Endothelial cell of umbilical vein (primary cell): ENCODE measurements at regions not wholly inside any gene's neighbourhood (a gene's known extent, or its start where the extent isn't known, plus 50 kb on each side); places are given as distances from the start of the nearest gene placed in this dataset.

Source experiments
- BruUV-seq: library from RNA; stranded (reverse); fragments of 400-500 nt; replicated peaks from 2 replicates; lab custom pipeline; 2021; lab: Mats Ljungman, UMichigan
- CTCF ChIA-PET: fragments of 300-600, 350-600 bp; sonication (Branson Sonifier 250); formaldehyde crosslinking; loops from one replicate; lab custom pipeline; 2021; ENCODE audit warnings: antibody characterized with exemption, inconsistent platforms; lab: Charles Lee
- POLR2A ChIA-PET: fragments of 300-600, 350-600 bp; sonication (Branson Sonifier 250); formaldehyde crosslinking; loops from one replicate; lab custom pipeline; 2021; ENCODE audit warnings: antibody characterized with exemption, inconsistent platforms; lab: Charles Lee
- DNase-seq: peaks from one replicate; pipeline ENCODE4 v3.0.0-alpha.2; 2011; ENCODE audit warnings: low read depth, low spot score
- FAIRE-seq: peaks from 2 replicates; lab custom pipeline; 2011; peaks lifted over from hg19 to GRCh38; lab: Jason Lieb, UNC
- H2AFZ ChIP-seq: 2 replicates; pipeline ENCODE4 v1.6.0; 2012; ENCODE audit warnings: low read depth, low read length, control low read depth, inconsistent platforms
- H3K27ac ChIP-seq: 2 replicates; pipeline ENCODE4 v1.5.1; 2011; ENCODE audit warnings: low read depth, mild to moderate bottlenecking, control low read depth, low read length, moderate library complexity; ENCODE audit not compliant: insufficient read depth
- H3K27me3 ChIP-seq, 2 experiments: 2 replicates each; pipeline versions ENCODE4 v1.6.0 to v1.6.1; 2011; ENCODE audit warnings: low read length in 2 of 2, mixed read lengths in 1 of 2; ENCODE audit not compliant: control insufficient read depth in 2 of 2, insufficient read depth in 2 of 2
- H3K36me3 ChIP-seq, 2 experiments: 2 replicates in 1 of 2; 3 replicates in 1 of 2; pipeline ENCODE4 v1.5.1; 2011; ENCODE audit warnings: low read length in 2 of 2, mild to moderate bottlenecking in 1 of 2, moderate library complexity in 1 of 2; ENCODE audit not compliant: control insufficient read depth in 2 of 2, insufficient read depth in 2 of 2; ENCODE audit errors: extremely low read depth in 1 of 2
- H3K4me1 ChIP-seq: 3 replicates; pipeline ENCODE4 v1.5.1; 2011; ENCODE audit warnings: mild to moderate bottlenecking, low read length; ENCODE audit not compliant: control insufficient read depth, insufficient read depth; ENCODE audit errors: extremely low read depth
- H3K4me2 ChIP-seq: 2 replicates; pipeline ENCODE4 v1.6.1; 2011; ENCODE audit warnings: low read length, control low read depth, mixed read lengths; ENCODE audit not compliant: insufficient read depth
- H3K4me3 ChIP-seq, 3 experiments: fragments of 200-600 bp in 1 of 3; sonication (generic), shearing (Covaris generic) in 1 of 3; replicated peaks in 1 of 3; 2 replicates each; pipeline ENCODE4 v1.5.1; 2011 to 2016; ENCODE audit warnings: control low read depth in 3 of 3, low read length in 3 of 3, mild to moderate bottlenecking in 2 of 3, inconsistent platforms in 1 of 3, low read depth in 1 of 3, moderate library complexity in 1 of 3; ENCODE audit not compliant: insufficient read depth in 1 of 3
- H3K79me2 ChIP-seq: 2 replicates; pipeline ENCODE4 v1.6.0; 2012; ENCODE audit warnings: low read length, inconsistent platforms; ENCODE audit not compliant: control insufficient read depth, insufficient read depth
- H3K9ac ChIP-seq: replicated peaks from 2 replicates; pipeline ENCODE3; 2011; ENCODE audit warnings: low read length, control low read depth; ENCODE audit not compliant: insufficient read depth; ENCODE audit errors: extremely low read depth
- H3K9me1 ChIP-seq: replicated peaks from 3 replicates; pipeline ENCODE4 v1.6.0; 2011; ENCODE audit warnings: mild to moderate bottlenecking, low read length; ENCODE audit not compliant: control insufficient read depth, insufficient read depth; ENCODE audit errors: extremely low read depth
- H3K9me3 ChIP-seq: replicated peaks from 2 replicates; pipeline ENCODE4 v1.5.1; 2012; ENCODE audit warnings: low read length, inconsistent platforms; ENCODE audit not compliant: control insufficient read depth, insufficient read depth
- H4K20me1 ChIP-seq: replicated peaks from 2 replicates; pipeline ENCODE3; 2011; ENCODE audit warnings: mild to moderate bottlenecking, low read length; ENCODE audit not compliant: control insufficient read depth, insufficient read depth; ENCODE audit errors: extremely low read depth
- EZH2 ChIP-seq: IDR thresholded peaks from 2 replicates; pipeline ENCODE4 v1.6.1; 2012; ENCODE audit warnings: borderline replicate concordance, low read depth, mild to moderate bottlenecking, moderate library complexity, low read length, inconsistent platforms; ENCODE audit not compliant: severe bottlenecking
- FOS ChIP-seq: IDR thresholded peaks from 2 replicates; pipeline ENCODE4 v1.6.1; 2011; ENCODE audit warnings: mild to moderate bottlenecking, low read length, moderate library complexity, borderline replicate concordance; ENCODE audit not compliant: insufficient read depth
- GATA2 ChIP-seq: IDR thresholded peaks from 2 replicates; pipeline ENCODE4 v1.7.0; 2011; ENCODE audit warnings: low read depth, mild to moderate bottlenecking, moderate library complexity, mixed read lengths, low read length; ENCODE audit not compliant: insufficient read length, insufficient read depth
- JUN ChIP-seq: IDR thresholded peaks from 2 replicates; pipeline ENCODE4 v1.6.1; 2011; ENCODE audit warnings: borderline replicate concordance, low read depth; ENCODE audit not compliant: insufficient read length, insufficient read depth
- MYC ChIP-seq: IDR thresholded peaks from one replicate; pipeline ENCODE4 v1.6.1; 2011; ENCODE audit warnings: mild to moderate bottlenecking, low read depth, low read length
- POLR2A ChIP-seq: IDR thresholded peaks from 2 replicates; pipeline ENCODE4 v1.6.1; 2012; ENCODE audit warnings: low read depth, mild to moderate bottlenecking, control low read depth, low read length
- POLR2AphosphoS5 ChIP-seq: IDR thresholded peaks from 2 replicates; pipeline ENCODE4 v1.6.1; 2012; ENCODE audit warnings: low read depth, mild to moderate bottlenecking, control low read depth, low read length, moderate library complexity; ENCODE audit not compliant: insufficient read depth
- dilution Hi-C: fragments of 300-500 bp; cut with MboI; formaldehyde crosslinking; loops from one replicate; pipeline ENCODE4 v1.15.0; 2019; ENCODE audit warnings: low sequenced_read_pairs; ENCODE audit not compliant: extremely low pct_ligation_motif_present
- intact Hi-C: fragments of 100-400 bp; cut with micrococcal nuclease; formaldehyde crosslinking; loops from one replicate; pipeline ENCODE4 v1.10.0; 2022
- TF ChIP-seq, protein P1 (sequence below), 2 donors: IDR thresholded peaks; 1 replicate in 1 of 2; 2 replicates in 1 of 2; pipeline ENCODE4 v1.5.1; 2011; ENCODE audit warnings: low read length in 2 of 2, mild to moderate bottlenecking in 2 of 2, moderate library complexity in 2 of 2, control low read depth in 1 of 2, inconsistent platforms in 1 of 2, low read depth in 1 of 2; ENCODE audit not compliant: insufficient read depth in 1 of 2; ENCODE audit errors: extremely low read depth in 1 of 2
- TF ChIP-seq, protein P2 (sequence below): IDR thresholded peaks from 2 replicates; pipeline ENCODE4 v1.6.1; 2011; ENCODE audit not compliant: insufficient read depth, insufficient read length

DNA sequence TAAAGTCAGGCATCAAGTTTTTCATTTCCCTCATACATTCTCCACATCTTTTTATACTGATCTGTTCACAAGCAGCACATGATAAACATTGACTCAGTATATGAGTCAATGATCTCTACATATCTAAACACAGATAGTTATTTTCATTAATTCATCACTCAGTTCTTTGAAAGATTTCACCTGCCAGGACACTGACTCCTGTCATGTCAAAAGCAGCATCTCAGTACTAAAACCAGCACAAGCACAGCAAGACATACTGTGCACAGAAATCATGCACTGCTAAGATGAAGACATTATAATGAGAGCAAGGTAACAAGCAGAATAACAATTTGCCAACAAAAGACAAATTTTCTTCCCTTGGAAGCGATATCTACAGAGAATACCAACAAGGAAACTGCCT, 206.1 kb upstream of the COX7C start:
- TF ChIP-seq EZH2: no peak
- TF ChIP-seq FOS: no peak
- no peak for TF ChIP-seq MYC
- no peak for TF ChIP-seq JUN
- TF ChIP-seq, protein P1, sequence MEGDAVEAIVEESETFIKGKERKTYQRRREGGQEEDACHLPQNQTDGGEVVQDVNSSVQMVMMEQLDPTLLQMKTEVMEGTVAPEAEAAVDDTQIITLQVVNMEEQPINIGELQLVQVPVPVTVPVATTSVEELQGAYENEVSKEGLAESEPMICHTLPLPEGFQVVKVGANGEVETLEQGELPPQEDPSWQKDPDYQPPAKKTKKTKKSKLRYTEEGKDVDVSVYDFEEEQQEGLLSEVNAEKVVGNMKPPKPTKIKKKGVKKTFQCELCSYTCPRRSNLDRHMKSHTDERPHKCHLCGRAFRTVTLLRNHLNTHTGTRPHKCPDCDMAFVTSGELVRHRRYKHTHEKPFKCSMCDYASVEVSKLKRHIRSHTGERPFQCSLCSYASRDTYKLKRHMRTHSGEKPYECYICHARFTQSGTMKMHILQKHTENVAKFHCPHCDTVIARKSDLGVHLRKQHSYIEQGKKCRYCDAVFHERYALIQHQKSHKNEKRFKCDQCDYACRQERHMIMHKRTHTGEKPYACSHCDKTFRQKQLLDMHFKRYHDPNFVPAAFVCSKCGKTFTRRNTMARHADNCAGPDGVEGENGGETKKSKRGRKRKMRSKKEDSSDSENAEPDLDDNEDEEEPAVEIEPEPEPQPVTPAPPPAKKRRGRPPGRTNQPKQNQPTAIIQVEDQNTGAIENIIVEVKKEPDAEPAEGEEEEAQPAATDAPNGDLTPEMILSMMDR (IDR thresholded peaks at IDR 0.05; ENCODE audit: extremely low read depth in 1 of 2, insufficient read depth in 1 of 2, low read depth in 1 of 2, low read length in 2 of 2): no peak
- no peak for TF ChIP-seq POLR2AphosphoS5
- no peak for TF ChIP-seq GATA2
- TF ChIP-seq, protein P2, sequence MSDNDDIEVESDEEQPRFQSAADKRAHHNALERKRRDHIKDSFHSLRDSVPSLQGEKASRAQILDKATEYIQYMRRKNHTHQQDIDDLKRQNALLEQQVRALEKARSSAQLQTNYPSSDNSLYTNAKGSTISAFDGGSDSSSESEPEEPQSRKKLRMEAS: no peak
- no peak for TF ChIP-seq POLR2A
- no peaks in the 10 kb centered on the region for H3K79me2 ChIP-seq
- no peaks in the 10 kb centered on the region for H3K27me3 ChIP-seq
- POLR2A ChIA-PET: no interaction called here
- no peaks in the 10 kb centered on the region for H3K36me3 ChIP-seq
- DNase-seq: no peak
- H3K4me3 ChIP-seq: no peak overlapping the region
- intact Hi-C loops (no loop called here), dilution Hi-C loops (no loop called here)
- CTCF ChIA-PET: no interaction called here
- no peaks in the 10 kb centered on the region for H4K20me1 ChIP-seq
- FAIRE-seq: no peak
- H3K9ac ChIP-seq: no peak overlapping the region
- H2AFZ ChIP-seq: no peak overlapping the region
- no peak overlapping the region for H3K27ac ChIP-seq
- H3K9me3 ChIP-seq: no peaks in the 10 kb centered on the region
- H3K9me1 ChIP-seq: no peaks in the 10 kb centered on the region
- H3K4me2 ChIP-seq: no peak overlapping the region
- H3K4me1 ChIP-seq: no peaks in the 10 kb centered on the region
- BruUV-seq: no TSS peak
